ENCODE measurements at regions not wholly inside any gene's neighbourhood (a gene's known extent, or its start where the extent isn't known, plus 50 kb on each side); places are given as distances from the start of the nearest gene placed in this dataset.

GRCh38 chr13:74865656-74866055, 616.3 kb downstream of the TBC1D4 start:
- DNase-seq: no peak

GRCh38 chr13:74860789-74861188, 621.2 kb downstream of the TBC1D4 start:
- no peak for DNase-seq

GRCh38 chr13:74850893-74851292, 631.1 kb downstream of the TBC1D4 start:
- no peak for DNase-seq

- no peak for DNase-seq
Measured at GRCh38 chr13:74847966-74848365, 634.0 kb downstream of the TBC1D4 start.

- DNase-seq: no peak
Measured at GRCh38 chr13:74845806-74846205, 636.2 kb downstream of the TBC1D4 start.

GRCh38 chr13:74841651-74842050, 640.3 kb downstream of the TBC1D4 start:
- no peak for DNase-seq

- DNase-seq: no peak
Measured at GRCh38 chr13:74841123-74841522, 640.8 kb downstream of the TBC1D4 start.

- DNase-seq: no peak
Measured at GRCh38 chr13:74839656-74840055, 642.3 kb downstream of the TBC1D4 start.

GRCh38 chr13:74838096-74838495, 643.9 kb downstream of the TBC1D4 start:
- no peak for DNase-seq

- no peak for DNase-seq
Measured at GRCh38 chr13:74836628-74837027, 645.3 kb downstream of the TBC1D4 start.

- DNase-seq: no peak
Measured at GRCh38 chr13:74835579-74835978, 646.4 kb downstream of the TBC1D4 start.

- DNase-seq: no peak
Measured at GRCh38 chr13:74825938-74826246, 656.1 kb downstream of the TBC1D4 start.

- DNase-seq: no peak
Measured at GRCh38 chr13:74825152-74825937, 656.6 kb downstream of the TBC1D4 start.

GRCh38 chr13:74820809-74821208, 661.2 kb downstream of the TBC1D4 start:
- DNase-seq: no peak

GRCh38 chr13:74819549-74819948, 662.4 kb downstream of the TBC1D4 start:
- DNase-seq: no peak

- DNase-seq: no peak
Measured at GRCh38 chr13:74816737-74817136, 665.2 kb downstream of the TBC1D4 start.

GRCh38 chr13:74796157-74796556, 662.0 kb upstream of the KLF12 start:
- no peak for DNase-seq

- DNase-seq: no peak
Measured at GRCh38 chr13:74795526-74795925, 661.3 kb upstream of the KLF12 start.

GRCh38 chr13:74794582-74794981, 660.4 kb upstream of the KLF12 start:
- DNase-seq: no peak

GRCh38 chr13:74794147-74794546, 659.9 kb upstream of the KLF12 start:
- no peak for DNase-seq

GRCh38 chr13:74784959-74785358, 650.8 kb upstream of the KLF12 start:
- DNase-seq: no peak

GRCh38 chr13:74778946-74779345, 644.7 kb upstream of the KLF12 start:
- DNase-seq: no peak

- DNase-seq: no peak
Measured at GRCh38 chr13:74778087-74778486, 643.9 kb upstream of the KLF12 start.

GRCh38 chr13:74774264-74774663, 640.1 kb upstream of the KLF12 start:
- DNase-seq: no peak

- DNase-seq: no peak
Measured at GRCh38 chr13:74773248-74773647, 639.0 kb upstream of the KLF12 start.
